ENCODE measurements at regions not wholly inside any gene's neighbourhood (a gene's known extent, or its start where the extent isn't known, plus 50 kb on each side); places are given as distances from the start of the nearest gene placed in this dataset.

- no peak for TF ChIP-seq CTCF (IDR thresholded peaks at IDR 0.05)
- TF ChIP-seq POLR2A (IDR thresholded peaks at IDR 0.05) = no peak
These were observed 166.2 kb downstream of the TRIM43 start for GRCh38 chr2:95757988-95758387.
